HG02798 (cell line): ENCODE measurements at regions not wholly inside any gene's neighbourhood (a gene's known extent, or its start where the extent isn't known, plus 50 kb on each side); places are given as distances from the start of the nearest gene placed in this dataset.

Experiments
- ATAC-seq: cut with Tn5 transposase; IDR thresholded peaks from one replicate; pipeline ENCODE4 v1.9.1; 2021; ENCODE audit warnings: mild to moderate bottlenecking; ENCODE audit not compliant: unreplicated experiment, poor library complexity

GRCh38 chr9:31394015-31394473 is 990.4 kb upstream of the ACO1 start:
- peak; percentile 62 for ATAC-seq

- ATAC-seq, result no peak
These were observed 972.4 kb upstream of the ACO1 start for GRCh38 chr9:31412081-31412480.

GRCh38 chr9:31415164-31415563 is 969.3 kb upstream of the ACO1 start:
- no peak for ATAC-seq

GRCh38 chr9:31418419-31418818 is 966.0 kb upstream of the ACO1 start:
- no peak for ATAC-seq

- ATAC-seq, result peak; percentile 71
These were observed 940.6 kb upstream of the ACO1 start for GRCh38 chr9:31443630-31444457.

- no peak for ATAC-seq
These were observed 939.1 kb upstream of the ACO1 start for GRCh38 chr9:31445357-31445756.

- ATAC-seq, result peak; percentile 52
These were observed 938.5 kb upstream of the ACO1 start for GRCh38 chr9:31445960-31446359.

GRCh38 chr9:31467075-31467474 is 917.4 kb upstream of the ACO1 start:
- no peak for ATAC-seq

GRCh38 chr9:31470051-31470450 is 914.4 kb upstream of the ACO1 start:
- ATAC-seq, result no peak

GRCh38 chr9:31471010-31471409 is 913.4 kb upstream of the ACO1 start:
- no peak for ATAC-seq

GRCh38 chr9:31486630-31487029 is 897.8 kb upstream of the ACO1 start:
- ATAC-seq, result no peak

GRCh38 chr9:31490551-31491106 is 893.8 kb upstream of the ACO1 start:
- ATAC-seq, result no peak

- no peak for ATAC-seq
These were observed 892.2 kb upstream of the ACO1 start for GRCh38 chr9:31492229-31492628.

- no peak for ATAC-seq
These were observed 884.0 kb upstream of the ACO1 start for GRCh38 chr9:31500422-31500821.

GRCh38 chr9:31519011-31519410 is 865.4 kb upstream of the ACO1 start:
- peak; percentile 80 for ATAC-seq

- no peak for ATAC-seq
These were observed 865.0 kb upstream of the ACO1 start for GRCh38 chr9:31519424-31519823.

GRCh38 chr9:31519826-31520225 is 864.6 kb upstream of the ACO1 start:
- ATAC-seq, result no peak

- peak; percentile 87 for ATAC-seq
These were observed 864.0 kb upstream of the ACO1 start for GRCh38 chr9:31520301-31521085.

GRCh38 chr9:31535651-31536050 is 848.8 kb upstream of the ACO1 start:
- ATAC-seq, result no peak

GRCh38 chr9:31536471-31536870 is 848.0 kb upstream of the ACO1 start:
- no peak for ATAC-seq

- no peak for ATAC-seq
These were observed 842.6 kb upstream of the ACO1 start for GRCh38 chr9:31541721-31542281.
